Astrocyte of the hippocampus (primary cell): ENCODE measurements at regions not wholly inside any gene's neighbourhood (a gene's known extent, or its start where the extent isn't known, plus 50 kb on each side); places are given as distances from the start of the nearest gene placed in this dataset.

Experiments
- DNase-seq: peaks from one replicate; pipeline ENCODE4 v3.0.0; 2011; ENCODE audit warnings: low read depth, low spot score

GRCh38 chr2:54392555-54393324 lies 63.4 kb upstream of the SPTBN1 start:
- DNase-seq, result no peak

- DNase-seq, result no peak
Observed at GRCh38 chr2:54394392-54394791, 61.7 kb upstream of the SPTBN1 start.

GRCh38 chr2:54396107-54396506 lies 60.0 kb upstream of the SPTBN1 start:
- DNase-seq, result no peak

GRCh38 chr2:54396798-54397197 lies 59.3 kb upstream of the SPTBN1 start:
- no peak for DNase-seq

- no peak for DNase-seq
Observed at GRCh38 chr2:54397426-54397825, 58.7 kb upstream of the SPTBN1 start.

- no peak for DNase-seq
Observed at GRCh38 chr2:54401554-54401953, 54.6 kb upstream of the SPTBN1 start.

- DNase-seq, result no peak
Observed at GRCh38 chr2:54402350-54402749, 53.8 kb upstream of the SPTBN1 start.

- DNase-seq, result no peak
Observed at GRCh38 chr2:54403512-54404238, 52.5 kb upstream of the SPTBN1 start.

- DNase-seq, result no peak
Observed at GRCh38 chr2:54404270-54404669, 51.9 kb upstream of the SPTBN1 start.

- no peak for DNase-seq
Observed at GRCh38 chr2:54406031-54406430, 50.1 kb upstream of the SPTBN1 start.
